Activated CD8-positive, alpha-beta memory T cell treated with anti-CD3 and anti-CD28 coated beads, Interleukin-2, amount 50 U/mL, for 48 hours (primary cell): ENCODE measurements at regions not wholly inside any gene's neighbourhood (a gene's known extent, or its start where the extent isn't known, plus 50 kb on each side); places are given as distances from the start of the nearest gene placed in this dataset.

Experiments used
- DNase-seq: peaks from one replicate; pipeline ENCODE4 v3.0.0-alpha.2; 2020

DNA sequence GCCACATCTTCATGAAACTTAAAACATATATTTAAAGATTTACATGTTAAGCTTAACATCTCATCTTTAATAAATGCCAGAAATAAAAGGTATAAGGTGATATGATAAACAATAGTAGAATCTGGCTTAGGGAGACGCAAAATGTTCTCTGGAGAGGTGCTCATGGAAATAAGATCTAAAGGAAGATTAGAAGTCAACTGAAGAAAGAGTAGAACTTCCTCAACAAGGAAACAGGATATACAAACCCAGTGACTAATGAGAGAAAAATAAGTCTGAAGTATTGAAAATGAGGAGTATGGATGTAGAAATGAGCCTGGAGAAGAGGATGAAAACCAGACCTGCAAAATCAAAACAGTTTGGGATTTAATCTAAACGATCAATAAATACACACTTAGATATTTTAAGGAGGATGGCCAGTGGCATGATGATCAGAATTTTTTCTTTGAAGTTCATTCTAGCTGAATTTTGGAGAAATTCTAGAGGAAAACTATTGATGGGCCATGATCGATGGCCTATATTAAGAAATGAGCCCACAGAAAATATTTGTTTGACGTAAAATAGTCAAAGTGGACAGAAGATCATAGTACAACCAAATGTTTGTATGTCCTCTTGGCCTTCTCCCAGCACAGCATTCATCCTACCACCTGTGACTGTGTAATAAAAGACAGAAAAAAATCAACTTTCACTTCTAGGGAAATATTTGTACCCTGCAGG is 387.9 kb upstream of the PTBP2 start:
- no peak for DNase-seq

DNA sequence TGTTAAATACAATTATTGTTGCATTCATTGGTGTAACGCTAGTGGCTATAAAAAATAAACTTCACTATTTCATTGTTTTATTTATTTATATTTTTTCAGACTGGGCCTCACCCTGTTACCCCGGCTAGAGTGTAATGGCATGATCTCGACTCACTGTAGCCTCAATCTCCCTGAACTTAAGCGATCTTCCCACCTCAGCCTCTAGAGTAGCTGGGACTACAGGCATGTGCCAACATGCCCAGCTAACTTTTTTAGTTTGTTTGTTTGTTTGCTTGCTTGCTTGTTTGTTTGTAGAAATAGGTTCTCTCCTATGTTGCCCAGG is 387.4 kb upstream of the PTBP2 start:
- no peak for DNase-seq

DNA sequence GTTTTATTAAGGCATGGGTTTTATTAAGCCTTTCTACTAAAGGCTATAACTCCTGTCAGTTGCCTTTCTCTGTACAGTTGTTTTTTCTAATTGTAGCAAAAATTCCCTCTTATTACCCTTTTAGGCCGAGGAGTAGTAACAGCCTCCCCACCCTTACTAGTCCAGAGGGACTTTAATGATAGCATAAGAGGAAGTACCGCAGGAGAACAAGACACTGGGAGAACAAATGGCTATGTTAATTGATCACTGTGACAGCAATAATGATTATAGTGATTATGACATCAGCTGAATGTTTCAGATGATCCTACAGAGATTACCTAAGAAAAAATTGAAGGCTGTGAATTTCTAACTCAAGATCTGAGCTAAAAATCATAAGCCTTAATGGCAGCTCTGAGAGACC is 383.0 kb upstream of the PTBP2 start:
- no peak for DNase-seq

DNA sequence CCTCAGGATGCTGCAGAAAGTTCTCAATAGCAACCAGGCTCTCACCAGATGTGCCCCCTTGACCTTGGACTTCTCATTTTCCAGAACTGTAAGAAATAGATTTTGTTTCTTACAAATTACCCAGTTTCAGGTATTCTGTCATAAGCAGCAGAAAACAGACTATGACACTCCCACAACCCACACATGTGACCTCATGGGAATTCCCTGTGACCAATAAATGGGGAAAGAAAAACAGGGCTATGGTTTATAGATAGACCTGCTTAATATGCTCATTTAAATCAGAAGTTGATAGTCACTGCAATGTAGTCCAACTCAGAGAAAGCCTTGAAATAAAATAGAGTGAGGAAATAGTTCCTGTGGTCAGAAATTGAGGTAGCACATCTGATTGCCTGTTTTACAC is 380.9 kb upstream of the PTBP2 start:
- DNase-seq: no peak

DNA sequence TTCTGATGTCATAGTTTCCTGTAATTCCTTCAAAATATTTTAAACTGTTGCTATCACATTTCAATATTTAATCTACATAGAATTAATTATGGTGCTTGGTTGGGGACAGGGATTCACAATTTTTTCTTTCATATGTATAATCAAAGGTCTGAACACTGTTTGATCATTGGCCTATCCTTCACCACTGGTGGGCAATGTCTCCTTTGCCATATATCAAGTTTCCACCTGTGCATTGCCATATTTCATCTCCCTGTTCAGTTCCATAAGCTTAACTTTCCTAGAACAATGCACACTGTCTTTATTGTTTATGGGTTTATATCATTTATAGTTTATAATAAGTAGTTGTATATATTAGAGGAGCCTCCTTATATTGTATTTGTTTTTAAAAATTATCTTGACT is 374.9 kb upstream of the PTBP2 start:
- DNase-seq: no peak

- DNase-seq: no peak
These were observed 371.7 kb upstream of the PTBP2 start for GRCh38 chr1:96349896-96350295.

DNA sequence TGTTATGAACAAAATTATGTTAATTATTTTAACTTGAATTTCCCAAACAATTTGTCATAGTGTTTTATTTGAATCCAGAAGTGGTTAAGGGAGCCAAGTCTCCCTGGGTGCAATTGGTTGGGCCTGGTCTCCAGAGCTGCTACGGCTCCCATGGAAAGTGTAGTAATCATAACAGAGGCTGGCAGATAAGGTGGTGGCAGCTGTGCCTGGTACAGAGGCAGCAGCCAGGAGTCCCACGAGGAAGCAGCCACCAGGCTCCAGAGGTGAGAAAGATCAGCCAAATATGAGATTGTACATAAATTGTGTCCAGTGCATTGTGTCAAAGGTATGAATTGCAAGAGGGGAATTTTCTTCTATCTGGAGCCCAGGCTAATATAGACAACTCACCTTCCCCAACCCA is 368.9 kb upstream of the PTBP2 start:
- no peak for DNase-seq

DNA sequence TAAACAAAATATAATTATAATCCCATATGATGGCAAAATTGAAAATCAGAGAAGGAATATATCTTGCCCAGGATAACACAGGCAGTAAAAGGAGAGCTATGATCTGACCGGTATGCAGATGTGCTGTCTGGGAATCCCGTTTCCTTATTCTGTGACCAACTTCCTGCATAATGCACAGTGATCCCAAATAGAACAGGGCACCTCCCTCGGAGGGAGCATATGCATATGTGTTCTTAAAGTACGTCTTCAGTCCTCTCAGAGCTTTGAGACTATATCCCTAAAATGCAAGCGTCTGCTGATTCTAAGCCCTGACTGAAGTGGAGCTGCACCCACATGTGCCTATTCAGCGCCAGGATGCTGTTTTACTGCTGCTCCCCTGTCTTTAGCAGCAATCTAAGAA is 366.1 kb upstream of the PTBP2 start:
- DNase-seq: no peak

GRCh38 chr1:96355961-96356360 is 365.6 kb upstream of the PTBP2 start:
- DNase-seq: no peak

GRCh38 chr1:96357141-96357765 is 364.3 kb upstream of the PTBP2 start:
- DNase-seq: no peak

DNA sequence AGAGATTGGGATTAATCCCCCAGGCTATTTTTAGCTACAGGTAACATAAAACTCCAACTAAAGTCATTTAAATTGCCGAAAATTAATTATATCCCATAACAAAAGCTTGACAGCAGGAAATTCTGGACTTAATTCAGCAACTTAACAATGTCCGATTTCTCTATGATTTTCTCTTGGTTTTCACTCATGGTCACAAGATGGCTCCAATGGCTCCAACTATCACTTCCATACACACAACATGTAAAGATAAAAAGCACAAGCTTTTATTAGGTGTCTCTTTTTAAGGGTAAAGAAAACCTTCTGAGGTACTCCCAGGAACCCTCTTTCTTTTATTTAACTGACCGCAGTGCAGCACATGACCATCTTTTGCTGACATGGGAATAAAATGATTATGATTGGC is 363.5 kb upstream of the PTBP2 start:
- no peak for DNase-seq

- no peak for DNase-seq
These were observed 361.4 kb upstream of the PTBP2 start for GRCh38 chr1:96360036-96360795.

DNA sequence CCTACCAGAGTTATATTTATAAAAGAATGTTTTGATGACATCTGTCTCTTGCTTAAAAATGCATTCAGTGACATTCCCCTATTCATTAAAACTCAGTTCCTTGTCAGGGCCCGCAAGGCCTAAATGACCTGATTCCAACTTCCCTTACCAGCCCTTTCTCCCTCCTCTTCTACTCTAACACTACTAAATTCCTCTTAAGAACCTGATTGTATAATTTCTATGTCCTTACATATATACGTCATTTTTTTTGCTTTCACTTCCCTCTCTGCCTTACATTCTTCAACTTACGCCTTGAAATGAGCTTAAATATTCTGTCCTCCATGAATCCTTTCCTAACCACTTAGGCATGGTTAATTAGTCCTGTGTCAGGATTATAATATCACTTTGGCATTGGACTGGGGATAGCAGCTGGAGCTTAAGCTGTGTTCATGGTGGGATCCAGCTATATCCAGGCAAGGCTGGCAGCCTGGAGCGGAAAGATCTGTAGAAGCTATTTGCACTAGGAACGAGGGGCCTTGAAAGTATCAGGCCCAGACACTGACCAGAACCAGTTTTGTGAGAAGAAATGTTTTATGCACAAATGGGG is 360.2 kb upstream of the PTBP2 start:
- DNase-seq: no peak

GRCh38 chr1:96361961-96362360 is 359.6 kb upstream of the PTBP2 start:
- no peak for DNase-seq

- DNase-seq: no peak
These were observed 359.0 kb upstream of the PTBP2 start for GRCh38 chr1:96362623-96363022.

DNA sequence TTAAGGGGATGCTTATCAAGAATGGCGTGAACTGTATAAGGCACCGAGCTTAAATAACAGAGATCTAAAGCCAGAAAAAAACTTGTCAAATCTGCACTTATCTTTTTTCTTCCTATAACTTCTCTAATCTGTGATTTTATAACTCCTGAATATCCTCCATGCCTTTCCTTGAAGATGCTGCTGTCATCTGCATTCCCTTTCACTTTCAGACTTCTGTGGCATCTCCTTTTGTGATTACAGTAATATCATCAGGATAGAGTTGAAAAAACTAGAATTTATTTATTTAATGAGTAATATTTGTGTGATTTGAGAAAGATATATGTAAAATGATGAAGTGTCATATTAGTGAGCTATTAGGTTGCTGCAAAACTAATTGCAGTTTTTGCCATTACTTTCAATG is 357.8 kb upstream of the PTBP2 start:
- no peak for DNase-seq

DNA sequence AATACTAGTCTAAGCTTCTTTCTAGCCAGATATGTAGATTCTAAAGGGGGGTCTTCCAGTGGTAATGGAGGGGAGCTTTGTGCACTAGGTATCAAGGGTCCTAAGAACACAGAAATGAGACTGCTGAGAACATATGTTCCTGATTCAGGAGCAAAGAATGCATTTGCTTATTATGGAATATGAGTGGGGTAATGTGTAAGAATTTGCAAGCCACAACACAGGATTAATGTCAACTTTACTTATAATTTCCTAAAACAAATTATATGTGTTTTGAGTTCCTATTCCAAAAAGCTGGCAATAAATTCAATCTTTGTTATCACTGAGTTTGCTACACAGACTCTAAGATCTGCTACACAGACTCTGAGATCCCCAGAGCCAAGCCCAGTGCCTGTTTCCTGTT is 357.0 kb upstream of the PTBP2 start:
- DNase-seq: no peak

DNA sequence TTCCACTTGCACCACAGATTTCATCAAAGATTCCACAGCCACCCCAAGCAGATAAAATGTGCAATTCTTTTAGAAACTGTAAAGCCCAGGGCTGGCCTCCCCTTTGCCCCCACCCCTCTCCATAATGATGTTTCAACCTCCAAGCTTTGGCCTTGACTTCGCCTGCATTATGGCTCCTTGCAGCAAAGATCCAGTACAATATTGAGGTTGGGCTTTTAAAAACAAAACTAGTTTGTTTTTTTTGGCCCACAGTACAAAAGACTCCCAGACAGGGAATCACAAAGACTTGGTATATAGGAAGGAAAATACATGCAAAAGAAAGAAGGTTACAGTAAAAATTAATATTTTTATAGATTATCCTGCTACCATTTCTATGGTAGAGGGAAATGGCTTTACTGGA is 356.5 kb upstream of the PTBP2 start:
- no peak for DNase-seq

DNA sequence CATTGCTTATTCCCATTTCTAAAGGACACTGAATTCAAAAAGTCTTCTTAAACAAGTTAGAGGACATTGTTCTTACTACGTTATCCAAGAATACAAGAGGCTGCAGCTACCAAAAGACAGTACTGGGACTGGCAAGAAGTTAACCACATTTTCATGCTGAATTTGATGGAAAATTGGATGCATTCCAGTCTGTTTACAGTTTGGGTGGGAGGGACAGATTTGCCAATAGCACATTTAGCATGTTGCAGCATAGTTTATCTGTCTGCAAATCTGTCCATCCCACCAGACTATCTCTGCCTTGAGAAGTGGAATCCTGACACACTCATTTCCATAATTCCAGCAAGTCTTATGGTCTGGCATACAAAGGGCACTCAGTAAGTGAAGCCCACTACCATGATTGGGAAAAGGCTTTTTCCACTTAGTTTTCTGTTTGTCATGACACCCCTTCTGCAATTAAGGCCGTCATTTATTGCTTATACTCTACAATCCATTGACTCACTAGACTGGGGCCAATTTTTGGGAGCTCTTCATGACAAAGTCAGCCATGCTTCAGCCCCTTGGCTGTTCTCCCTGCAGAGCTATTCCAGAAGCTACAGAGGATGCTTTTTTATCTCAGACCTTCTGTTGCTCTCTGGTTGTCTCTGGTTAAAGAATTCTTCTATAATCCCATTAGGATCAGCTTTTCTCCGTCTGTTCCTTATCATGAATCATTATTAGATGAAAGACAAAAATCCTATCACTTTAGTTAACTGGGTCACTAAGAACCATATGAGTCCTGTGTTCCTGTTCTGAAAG is 355.8 kb upstream of the PTBP2 start:
- DNase-seq: no peak

GRCh38 chr1:96366516-96366915 is 355.1 kb upstream of the PTBP2 start:
- no peak for DNase-seq

DNA sequence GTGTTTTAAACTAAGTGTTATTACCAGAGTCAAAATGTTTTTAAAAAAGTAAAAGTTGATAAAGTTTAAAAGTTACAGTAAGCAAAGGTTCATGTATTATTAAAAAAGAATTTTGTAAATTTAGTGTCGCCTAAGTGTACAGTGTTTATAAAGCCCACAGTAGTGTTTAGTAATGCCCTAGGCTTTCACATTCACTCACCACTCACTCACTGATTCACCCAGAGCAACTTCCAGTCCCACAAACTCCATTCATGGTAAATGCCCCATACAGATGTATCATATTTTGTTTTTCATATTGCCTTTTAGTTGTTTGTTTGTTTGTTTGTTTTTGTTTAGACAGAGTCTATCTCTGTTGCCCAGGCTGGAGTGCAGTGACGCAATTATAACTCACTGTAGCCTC is 353.8 kb upstream of the PTBP2 start:
- no peak for DNase-seq

DNA sequence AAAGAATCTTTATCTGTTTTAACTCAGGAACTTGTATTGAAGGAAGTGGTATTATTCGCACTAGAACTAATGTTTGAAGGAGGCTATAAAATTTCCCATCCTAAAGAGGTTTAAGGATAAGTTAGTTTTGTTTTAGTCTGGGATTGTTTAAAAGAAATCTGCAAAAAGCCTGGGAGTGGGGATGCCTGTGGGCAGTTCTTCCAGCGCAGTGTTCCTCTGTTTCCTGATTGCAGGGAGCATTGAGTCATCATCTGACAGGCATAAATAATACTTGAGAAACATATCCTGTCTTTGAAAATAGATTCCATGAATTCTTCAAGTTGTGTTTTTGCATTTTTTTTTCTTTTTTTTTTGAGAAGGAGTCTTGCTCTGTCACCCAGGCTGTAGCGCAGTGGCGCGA is 350.8 kb upstream of the PTBP2 start:
- DNase-seq: no peak

GRCh38 chr1:96372881-96373280 is 348.7 kb upstream of the PTBP2 start:
- DNase-seq: no peak
